ENCODE measurements at regions not wholly inside any gene's neighbourhood (a gene's known extent, or its start where the extent isn't known, plus 50 kb on each side); places are given as distances from the start of the nearest gene placed in this dataset.
"Not testable (repeated sequence)": the region's sequence is repeated elsewhere in the genome, so short reads cannot be mapped to it uniquely, and the experiment has no call there.

DNA sequence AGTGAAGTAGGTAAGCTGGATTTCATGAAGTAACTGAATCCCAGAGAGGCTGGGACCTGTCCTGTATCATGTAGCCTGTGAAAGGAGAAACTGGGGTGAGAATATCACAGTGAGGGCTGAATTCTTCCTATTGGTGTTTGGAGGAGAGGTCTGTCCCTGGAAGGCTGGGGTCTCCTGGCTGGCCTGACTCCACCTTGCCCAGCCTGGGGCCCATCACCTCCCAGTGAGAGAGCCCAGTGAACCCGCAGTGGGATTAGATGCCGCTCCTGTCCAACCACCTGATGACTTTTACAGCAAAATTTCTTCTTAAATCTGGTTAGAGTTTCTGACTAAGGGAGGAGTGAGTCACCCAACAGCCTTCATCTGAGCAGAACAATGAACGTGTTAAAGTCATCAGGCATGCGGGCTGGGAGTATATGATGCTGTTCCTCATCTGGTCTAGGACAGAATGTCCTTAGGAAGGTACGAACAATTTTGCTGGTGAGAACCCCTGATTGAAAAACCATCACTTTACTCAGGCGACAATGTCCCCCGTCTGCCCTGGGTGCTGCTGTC lies 152.9 kb downstream of the LPIN1 start:
- H3K9me3 ChIP-seq = no peaks in the 10 kb centered on the region
- CTCF ChIA-PET = interaction anchor here (0.6 kb wide), 1 partner anchor 44 kb away, joined by 3 read pairs; no protein-coding TSS in a partner anchor
- H3K4me1 ChIP-seq = no peaks in the 10 kb centered on the region
- ATAC-seq (peak; percentile 18 to 36; a peak in 1 of 6 replicates), FAIRE-seq (no peak), DNase-seq (ENCODE audit: low read depth in 1 of 2, low spot score in 1 of 2) (no peak)
- no peak overlapping the region for H3K4me3 ChIP-seq
- POLR2A ChIA-PET = no interaction called here
- TF ChIP-seq POLR2AphosphoS2 (conservative IDR thresholded peaks at IDR 0.05; ENCODE audit: low read length) (no peak), RFX5 (IDR thresholded peaks at IDR 0.05) (no peak)
- TF ChIP-seq, protein P1, sequence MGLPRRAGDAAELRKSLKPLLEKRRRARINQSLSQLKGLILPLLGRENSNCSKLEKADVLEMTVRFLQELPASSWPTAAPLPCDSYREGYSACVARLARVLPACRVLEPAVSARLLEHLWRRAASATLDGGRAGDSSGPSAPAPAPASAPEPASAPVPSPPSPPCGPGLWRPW (IDR thresholded peaks at IDR 0.05) = no peak
- H3K27ac ChIP-seq = no peak overlapping the region
- 23% methylated on average over 6 of the region's 7 CpGs for WGBS (ENCODE audit: missing lambda C conversion rate)
- no peak overlapping the region for H3K4me2 ChIP-seq

DNA sequence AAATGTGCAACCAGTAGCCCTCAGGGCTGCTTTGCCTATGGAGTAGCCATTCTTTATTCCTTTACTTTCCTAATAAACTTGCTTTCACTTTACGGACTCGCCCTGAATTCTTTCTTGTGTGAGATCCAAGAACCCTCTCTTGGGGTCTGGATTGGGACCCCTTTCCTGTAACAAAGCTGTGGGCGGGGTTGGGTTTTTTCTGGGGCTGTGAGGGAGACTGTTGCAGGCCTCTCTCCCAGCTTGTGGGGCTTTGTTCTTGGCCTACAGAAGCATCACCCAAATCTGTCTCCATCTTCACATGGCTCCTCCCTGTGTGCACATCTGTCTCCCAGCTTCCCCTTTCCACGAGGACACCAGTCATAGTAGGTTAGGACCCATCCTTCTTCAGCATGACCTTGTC lies 154.5 kb downstream of the LPIN1 start:
- H3K4me3 ChIP-seq; H3K4me1 ChIP-seq; H3K9me3 ChIP-seq; POLR2A ChIA-PET; H3K4me2 ChIP-seq; H3K27ac ChIP-seq; FAIRE-seq; ATAC-seq; DNase-seq (ENCODE audit: low read depth in 1 of 2, low spot score in 1 of 2): not testable (repeated sequence)
- CTCF ChIA-PET = interaction anchor here (1.2 kb wide), 1 partner anchor 11 kb away, joined by 3 read pairs; no protein-coding TSS in a partner anchor
- 33% methylated on average over 4 of the region's 4 CpGs for WGBS (ENCODE audit: missing lambda C conversion rate)

DNA sequence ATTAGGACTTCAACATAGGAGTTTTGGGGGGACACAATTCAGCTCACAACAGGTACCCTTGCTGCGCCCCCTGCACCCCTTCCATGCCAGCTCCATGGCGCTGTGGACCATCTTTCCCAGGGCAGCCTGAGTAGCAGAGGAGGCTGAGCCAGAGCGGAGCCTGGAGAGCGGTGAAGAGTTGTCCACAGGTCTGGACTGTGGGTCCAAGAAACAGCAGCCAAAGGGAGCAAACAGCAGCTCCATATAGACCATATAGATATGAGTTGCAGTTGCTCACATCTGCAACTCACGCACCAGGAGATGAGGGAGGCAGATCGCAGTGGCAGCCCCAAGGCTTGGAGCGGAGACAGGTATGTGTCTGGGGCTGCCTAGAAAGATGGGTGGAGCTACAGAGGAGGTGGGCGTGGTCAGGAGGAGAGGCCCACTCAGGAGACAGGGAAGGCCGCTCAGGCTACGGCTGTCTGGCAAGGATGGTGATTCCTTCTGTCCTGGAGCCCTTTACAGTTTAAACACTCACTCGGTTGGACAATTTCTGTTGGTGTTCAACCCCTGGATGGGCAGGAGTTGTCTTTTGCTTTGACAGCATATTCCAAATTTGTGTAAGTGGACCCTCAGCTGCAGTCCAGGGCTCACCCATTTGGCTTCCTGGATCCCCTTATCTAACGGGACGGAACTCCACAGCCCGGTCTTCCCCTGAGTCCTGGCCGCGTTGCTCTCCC lies 155.1 kb downstream of the LPIN1 start:
- Histone ChIP-seq H3K4me2 (no peak overlapping the region), H3K4me3 (no peak overlapping the region), H3K4me1 (no peaks in the 10 kb centered on the region), H3K9me3 (no peaks in the 10 kb centered on the region), H3K27ac (no peak overlapping the region)
- CTCF ChIA-PET = interaction anchor here (1.2 kb wide), 1 partner anchor 12 kb away, joined by 3 read pairs; no protein-coding TSS in a partner anchor
- FAIRE-seq (no peak), DNase-seq (ENCODE audit: low read depth in 1 of 2, low spot score in 1 of 2) (no peak), ATAC-seq (peak in 1 of 2 experiments; percentile 36; a peak in 2 of 6 replicates)
- POLR2A ChIA-PET = no interaction called here
- WGBS (ENCODE audit: missing lambda C conversion rate) = 65% methylated on average over 16 of the region's 16 CpGs
- TF ChIP-seq RAD21 (conservative IDR thresholded peaks at IDR 0.05 in 1 of 2, IDR thresholded peaks at IDR 0.05 in 1 of 2) = no peak
- no peak for TF ChIP-seq POLR2A (IDR thresholded peaks at IDR 0.05; ENCODE audit: low read length)
- TF ChIP-seq EHMT2 (IDR thresholded peaks at IDR 0.05; ENCODE audit: low read depth) = no peak
- TF ChIP-seq RARB (CRISPR knock-in tag; IDR thresholded peaks at IDR 0.05) = no peak
- no peak for TF ChIP-seq FOSL2 (IDR thresholded peaks at IDR 0.05)
- no peak for TF ChIP-seq FOSL2 (CRISPR knock-in tag; IDR thresholded peaks at IDR 0.05)
- no peak for TF ChIP-seq MAFK (IDR thresholded peaks at IDR 0.05; ENCODE audit: partially characterized antibody)
- TF ChIP-seq, protein P2, sequence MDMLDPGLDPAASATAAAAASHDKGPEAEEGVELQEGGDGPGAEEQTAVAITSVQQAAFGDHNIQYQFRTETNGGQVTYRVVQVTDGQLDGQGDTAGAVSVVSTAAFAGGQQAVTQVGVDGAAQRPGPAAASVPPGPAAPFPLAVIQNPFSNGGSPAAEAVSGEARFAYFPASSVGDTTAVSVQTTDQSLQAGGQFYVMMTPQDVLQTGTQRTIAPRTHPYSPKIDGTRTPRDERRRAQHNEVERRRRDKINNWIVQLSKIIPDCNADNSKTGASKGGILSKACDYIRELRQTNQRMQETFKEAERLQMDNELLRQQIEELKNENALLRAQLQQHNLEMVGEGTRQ (IDR thresholded peaks at IDR 0.05) = no peak
- no peak for TF ChIP-seq PHF8 (IDR thresholded peaks at IDR 0.05; ENCODE audit: borderline replicate concordance, low read depth)
- no peak for TF ChIP-seq FOXS1 (CRISPR knock-in tag; IDR thresholded peaks at IDR 0.05)
- TF ChIP-seq CBX2 (IDR thresholded peaks at IDR 0.05; ENCODE audit: borderline replicate concordance, low read depth) = no peak
- no peak for TF ChIP-seq MYC (IDR thresholded peaks at IDR 0.05; ENCODE audit: borderline replicate concordance, low read length)
- no peak for TF ChIP-seq GATA3 (IDR thresholded peaks at IDR 0.05; ENCODE audit: borderline replicate concordance)
- TF ChIP-seq, protein P3, sequence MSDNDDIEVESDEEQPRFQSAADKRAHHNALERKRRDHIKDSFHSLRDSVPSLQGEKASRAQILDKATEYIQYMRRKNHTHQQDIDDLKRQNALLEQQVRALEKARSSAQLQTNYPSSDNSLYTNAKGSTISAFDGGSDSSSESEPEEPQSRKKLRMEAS (IDR thresholded peaks at IDR 0.05) = no peak
- TF ChIP-seq, protein P4, sequence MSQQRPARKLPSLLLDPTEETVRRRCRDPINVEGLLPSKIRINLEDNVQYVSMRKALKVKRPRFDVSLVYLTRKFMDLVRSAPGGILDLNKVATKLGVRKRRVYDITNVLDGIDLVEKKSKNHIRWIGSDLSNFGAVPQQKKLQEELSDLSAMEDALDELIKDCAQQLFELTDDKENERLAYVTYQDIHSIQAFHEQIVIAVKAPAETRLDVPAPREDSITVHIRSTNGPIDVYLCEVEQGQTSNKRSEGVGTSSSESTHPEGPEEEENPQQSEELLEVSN (IDR thresholded peaks at IDR 0.05; ENCODE audit: borderline replicate concordance, low read depth) = no peak
- no peak for TF ChIP-seq SREBF2 (IDR thresholded peaks at IDR 0.05)

All from A549 (cell line).